ENCODE measurements at regions not wholly inside any gene's neighbourhood (a gene's known extent, or its start where the extent isn't known, plus 50 kb on each side); places are given as distances from the start of the nearest gene placed in this dataset.

GRCh38 chr10:4391683-4392082 lies 434.3 kb upstream of the AKR1E2 start:
- 88 to 91% methylated on average over 3 of the region's 3 CpGs for WGBS, 2 donors
- intact Hi-C loops (cut with DNase I; ENCODE audit: low total_unique reads), result no loop called here
- H3K4me3 ChIP-seq, result no peak overlapping the region
- no peaks in the 10 kb centered on the region for H3K4me1 ChIP-seq
- H3K27ac ChIP-seq, result no peak overlapping the region
- no peak for DNase-seq
- H3K27me3 ChIP-seq, result no peaks in the 10 kb centered on the region
- H3K9me3 ChIP-seq, result no peaks in the 10 kb centered on the region
- no peaks in the 10 kb centered on the region for H3K36me3 ChIP-seq (ENCODE audit: low read depth, missing control alignments)
- TF ChIP-seq POLR2A (IDR thresholded peaks at IDR 0.05) (no peak), CTCF (IDR thresholded peaks at IDR 0.05) (no peak)

GRCh38 chr10:4390219-4390618 lies 435.8 kb upstream of the AKR1E2 start:
- Histone ChIP-seq H3K4me1 (no peaks in the 10 kb centered on the region), H3K27me3 (no peaks in the 10 kb centered on the region), H3K4me3 (no peak overlapping the region), H3K36me3 (ENCODE audit: low read depth, missing control alignments) (no peaks in the 10 kb centered on the region), H3K27ac (no peak overlapping the region), H3K9me3 (no peaks in the 10 kb centered on the region)
- no peak for DNase-seq
- WGBS, 2 donors, result 89 to 96% methylated on average over 2 of the region's 2 CpGs
- intact Hi-C loops (cut with DNase I; ENCODE audit: low total_unique reads), result no loop called here
- TF ChIP-seq CTCF (IDR thresholded peaks at IDR 0.05) (no peak), POLR2A (IDR thresholded peaks at IDR 0.05) (no peak)

- Histone ChIP-seq H3K4me3 (no peak overlapping the region), H3K4me1 (no peaks in the 10 kb centered on the region), H3K9me3 (no peaks in the 10 kb centered on the region), H3K27ac (no peak overlapping the region), H3K36me3 (ENCODE audit: low read depth, missing control alignments) (no peaks in the 10 kb centered on the region), H3K27me3 (no peaks in the 10 kb centered on the region)
- intact Hi-C loops (cut with DNase I; ENCODE audit: low total_unique reads), result no loop called here
- no peak for TF ChIP-seq POLR2A (IDR thresholded peaks at IDR 0.05)
- no peak for TF ChIP-seq CTCF (IDR thresholded peaks at IDR 0.05)
- WGBS, 2 donors, result 91 to 94% methylated on average over 7 of the region's 7 CpGs
- DNase-seq, result no peak
Observed at GRCh38 chr10:4385231-4385870, 440.7 kb upstream of the AKR1E2 start.

GRCh38 chr10:4384245-4384644 lies 441.8 kb upstream of the AKR1E2 start:
- no peaks in the 10 kb centered on the region for H3K4me1 ChIP-seq
- TF ChIP-seq POLR2A (IDR thresholded peaks at IDR 0.05), result no peak
- no peak for TF ChIP-seq CTCF (IDR thresholded peaks at IDR 0.05)
- no peak for DNase-seq
- no peaks in the 10 kb centered on the region for H3K36me3 ChIP-seq (ENCODE audit: low read depth, missing control alignments)
- H3K4me3 ChIP-seq, result no peak overlapping the region
- H3K9me3 ChIP-seq, result no peaks in the 10 kb centered on the region
- no peaks in the 10 kb centered on the region for H3K27me3 ChIP-seq
- WGBS, 2 donors, result 62 to 67% methylated on average over 4 of the region's 4 CpGs
- intact Hi-C loops (cut with DNase I; ENCODE audit: low total_unique reads), result no loop called here
- H3K27ac ChIP-seq, result no peak overlapping the region

GRCh38 chr10:4383651-4384098 lies 442.3 kb upstream of the AKR1E2 start:
- no peaks in the 10 kb centered on the region for H3K27me3 ChIP-seq
- intact Hi-C loops (cut with DNase I; ENCODE audit: low total_unique reads), result no loop called here
- no peak overlapping the region for H3K27ac ChIP-seq
- no peaks in the 10 kb centered on the region for H3K9me3 ChIP-seq
- TF ChIP-seq POLR2A (IDR thresholded peaks at IDR 0.05) (no peak), CTCF (IDR thresholded peaks at IDR 0.05) (no peak)
- no peaks in the 10 kb centered on the region for H3K36me3 ChIP-seq (ENCODE audit: low read depth, missing control alignments)
- WGBS, 2 donors, result 51 to 62% methylated on average over 4 of the region's 4 CpGs
- H3K4me1 ChIP-seq, result no peaks in the 10 kb centered on the region
- no peak for DNase-seq
- H3K4me3 ChIP-seq, result no peak overlapping the region

Data from testis (tissue), 2 donors.